ENCODE measurements at regions not wholly inside any gene's neighbourhood (a gene's known extent, or its start where the extent isn't known, plus 50 kb on each side); places are given as distances from the start of the nearest gene placed in this dataset.

- TF ChIP-seq POLR2A (IDR thresholded peaks at IDR 0.05; ENCODE audit: low read depth, low read length) (no peak), TAF1 (IDR thresholded peaks at IDR 0.05; ENCODE audit: borderline replicate concordance, low read depth, low read length) (no peak)
These were observed 348.4 kb downstream of the BCAT1 start for GRCh38 chr12:24600551-24600950.

Data from GM12892 (cell line).